Fibroblast of pulmonary artery (primary cell): ENCODE measurements at regions not wholly inside any gene's neighbourhood (a gene's known extent, or its start where the extent isn't known, plus 50 kb on each side); places are given as distances from the start of the nearest gene placed in this dataset.
"Not testable (repeated sequence)": the region's sequence is repeated elsewhere in the genome, so short reads cannot be mapped to it uniquely, and the experiment has no call there.

Experiments
- DNase-seq: peaks from one replicate; pipeline ENCODE4 v3.0.0-alpha.2; 2010; ENCODE audit warnings: low read depth
- H3K4me3 ChIP-seq: replicated peaks from 2 replicates; pipeline ENCODE4 v1.5.1; 2011; ENCODE audit warnings: low read depth, mild to moderate bottlenecking, control low read depth, low read length, moderate library complexity
- CTCF ChIP-seq: IDR thresholded peaks from 2 replicates; pipeline ENCODE4 v1.5.1; 2011; ENCODE audit warnings: mild to moderate bottlenecking, control low read depth, low read length, inconsistent platforms; ENCODE audit errors: missing control alignments

- TF ChIP-seq CTCF: no peak
- DNase-seq: no peak
Observed at GRCh38 chr2:82340578-82341053, 2036.1 kb upstream of the LRRTM1 start.

GRCh38 chr2:82339805-82340204 is 2035.3 kb upstream of the LRRTM1 start:
- TF ChIP-seq CTCF: no peak
- DNase-seq: no peak
- H3K4me3 ChIP-seq: no peak overlapping the region

More at GRCh38 chr2:82340578-82341053, 2036.1 kb upstream of the LRRTM1 start:
- no peak overlapping the region for H3K4me3 ChIP-seq

GRCh38 chr2:82333697-82334096 is 2029.1 kb upstream of the LRRTM1 start:
- no peak for TF ChIP-seq CTCF
- H3K4me3 ChIP-seq: no peak overlapping the region
- DNase-seq: no peak

GRCh38 chr2:82330155-82330554 is 2025.6 kb upstream of the LRRTM1 start:
- no peak for DNase-seq
- H3K4me3 ChIP-seq: no peak overlapping the region
- no peak for TF ChIP-seq CTCF

- not testable (repeated sequence) for DNase-seq
Observed at GRCh38 chr2:82326180-82326767, 2021.7 kb upstream of the LRRTM1 start.

GRCh38 chr2:82320296-82320695 is 2015.7 kb upstream of the LRRTM1 start:
- no peak for TF ChIP-seq CTCF
- H3K4me3 ChIP-seq: no peak overlapping the region
- no peak for DNase-seq

More at GRCh38 chr2:82326180-82326767, 2021.7 kb upstream of the LRRTM1 start:
- not testable (repeated sequence) for H3K4me3 ChIP-seq

GRCh38 chr2:82317012-82317411 is 2012.5 kb upstream of the LRRTM1 start:
- no peak overlapping the region for H3K4me3 ChIP-seq
- no peak for TF ChIP-seq CTCF
- peak; percentile 1 for DNase-seq
